ENCODE measurements at regions not wholly inside any gene's neighbourhood (a gene's known extent, or its start where the extent isn't known, plus 50 kb on each side); places are given as distances from the start of the nearest gene placed in this dataset.
"Not testable (repeated sequence)": the region's sequence is repeated elsewhere in the genome, so short reads cannot be mapped to it uniquely, and the experiment has no call there.

GRCh38 chr6:140535511-140535910, 1161.1 kb upstream of the CITED2 start:
- H3K9me3 ChIP-seq (ENCODE audit: control insufficient read depth, insufficient read depth, low read length): no peaks in the 10 kb centered on the region
- H3K4me1 ChIP-seq (ENCODE audit: control insufficient read depth, insufficient read depth, low read length): no peaks in the 10 kb centered on the region; the same call in 1 of the 2 replicates
- WGBS (ENCODE audit: insufficient coverage, insufficient read length): no CpG with 5 or more reads among the region's 1 CpG
- H3K36me3 ChIP-seq (ENCODE audit: control insufficient read depth, insufficient read depth, low read length): no peaks in the 10 kb centered on the region
- H3K27me3 ChIP-seq (ENCODE audit: control insufficient read depth, insufficient read depth, low read length): no peaks in the 10 kb centered on the region
- H3K4me3 ChIP-seq (ENCODE audit: low read length): no peak overlapping the region
- no peak for DNase-seq (ENCODE audit: low read depth, low spot score)
- H3K27ac ChIP-seq (ENCODE audit: low read length): no peak overlapping the region

GRCh38 chr6:140533526-140533925, 1159.1 kb upstream of the CITED2 start:
- Histone ChIP-seq H3K27me3 (ENCODE audit: control insufficient read depth, insufficient read depth, low read length) (no peaks in the 10 kb centered on the region), H3K27ac (ENCODE audit: low read length) (no peak overlapping the region), H3K9me3 (ENCODE audit: control insufficient read depth, insufficient read depth, low read length) (no peaks in the 10 kb centered on the region), H3K4me3 (ENCODE audit: low read length) (no peak overlapping the region), H3K4me1 (ENCODE audit: control insufficient read depth, insufficient read depth, low read length) (no peaks in the 10 kb centered on the region; the same call in 1 of the 2 replicates), H3K36me3 (ENCODE audit: control insufficient read depth, insufficient read depth, low read length) (no peaks in the 10 kb centered on the region)
- DNase-seq (ENCODE audit: low read depth, low spot score): no peak

- H3K4me1 ChIP-seq (ENCODE audit: control insufficient read depth, insufficient read depth, low read length): no peaks in the 10 kb centered on the region
- H3K9me3 ChIP-seq (ENCODE audit: control insufficient read depth, insufficient read depth, low read length): no peaks in the 10 kb centered on the region
- no peak overlapping the region for H3K27ac ChIP-seq (ENCODE audit: low read length)
- no peak overlapping the region for H3K4me3 ChIP-seq (ENCODE audit: low read length)
- H3K27me3 ChIP-seq (ENCODE audit: control insufficient read depth, insufficient read depth, low read length): no peaks in the 10 kb centered on the region
- DNase-seq (ENCODE audit: low read depth, low spot score): no peak
- no CpG with 5 or more reads among the region's 1 CpG for WGBS (ENCODE audit: insufficient coverage, insufficient read length)
- H3K36me3 ChIP-seq (ENCODE audit: control insufficient read depth, insufficient read depth, low read length): no peaks in the 10 kb centered on the region
Measured at GRCh38 chr6:140504776-140505175, 1130.3 kb upstream of the CITED2 start.

- 100% methylated on average over 1 of the region's 3 CpGs for WGBS (ENCODE audit: insufficient coverage, insufficient read length)
- Histone ChIP-seq H3K36me3 (ENCODE audit: control insufficient read depth, insufficient read depth, low read length) (no peaks in the 10 kb centered on the region), H3K4me3 (ENCODE audit: low read length) (no peak overlapping the region), H3K9me3 (ENCODE audit: control insufficient read depth, insufficient read depth, low read length) (no peaks in the 10 kb centered on the region), H3K27me3 (ENCODE audit: control insufficient read depth, insufficient read depth, low read length) (no peaks in the 10 kb centered on the region), H3K27ac (ENCODE audit: low read length) (no peak overlapping the region), H3K4me1 (ENCODE audit: control insufficient read depth, insufficient read depth, low read length) (no peaks in the 10 kb centered on the region)
- DNase-seq (ENCODE audit: low read depth, low spot score): no peak
Measured at GRCh38 chr6:140500849-140501248, 1126.4 kb upstream of the CITED2 start.

- Histone ChIP-seq H3K9me3 (ENCODE audit: control insufficient read depth, insufficient read depth, low read length) (no peaks in the 10 kb centered on the region), H3K27ac (ENCODE audit: low read length) (no peak overlapping the region), H3K4me3 (ENCODE audit: low read length) (no peak overlapping the region), H3K4me1 (ENCODE audit: control insufficient read depth, insufficient read depth, low read length) (no peaks in the 10 kb centered on the region), H3K36me3 (ENCODE audit: control insufficient read depth, insufficient read depth, low read length) (no peaks in the 10 kb centered on the region), H3K27me3 (ENCODE audit: control insufficient read depth, insufficient read depth, low read length) (no peaks in the 10 kb centered on the region)
- no CpG with 5 or more reads among the region's 1 CpG for WGBS (ENCODE audit: insufficient coverage, insufficient read length)
- no peak for DNase-seq (ENCODE audit: low read depth, low spot score)
Measured at GRCh38 chr6:140499607-140500006, 1125.2 kb upstream of the CITED2 start.

GRCh38 chr6:140494321-140495108, 1120.1 kb upstream of the CITED2 start:
- Histone ChIP-seq H3K27ac (ENCODE audit: low read length) (no peak overlapping the region), H3K4me1 (ENCODE audit: control insufficient read depth, insufficient read depth, low read length) (no peaks in the 10 kb centered on the region), H3K27me3 (ENCODE audit: control insufficient read depth, insufficient read depth, low read length) (no peaks in the 10 kb centered on the region), H3K9me3 (ENCODE audit: control insufficient read depth, insufficient read depth, low read length) (no peaks in the 10 kb centered on the region), H3K4me3 (ENCODE audit: low read length) (no peak overlapping the region), H3K36me3 (ENCODE audit: control insufficient read depth, insufficient read depth, low read length) (no peaks in the 10 kb centered on the region)
- no peak for DNase-seq (ENCODE audit: low read depth, low spot score)
- no CpG with 5 or more reads among the region's 8 CpGs for WGBS (ENCODE audit: insufficient coverage, insufficient read length)

GRCh38 chr6:140493470-140493869, 1119.0 kb upstream of the CITED2 start:
- WGBS (ENCODE audit: insufficient coverage, insufficient read length): no CpG with 5 or more reads among the region's 4 CpGs
- H3K4me1 ChIP-seq (ENCODE audit: control insufficient read depth, insufficient read depth, low read length): not testable (repeated sequence)

GRCh38 chr6:140490081-140490480, 1115.6 kb upstream of the CITED2 start:
- Histone ChIP-seq H3K36me3 (ENCODE audit: control insufficient read depth, insufficient read depth, low read length) (no peaks in the 10 kb centered on the region), H3K4me1 (ENCODE audit: control insufficient read depth, insufficient read depth, low read length) (no peaks in the 10 kb centered on the region), H3K27me3 (ENCODE audit: control insufficient read depth, insufficient read depth, low read length) (no peaks in the 10 kb centered on the region), H3K27ac (ENCODE audit: low read length) (no peak overlapping the region), H3K9me3 (ENCODE audit: control insufficient read depth, insufficient read depth, low read length) (no peaks in the 10 kb centered on the region), H3K4me3 (ENCODE audit: low read length) (no peak overlapping the region)
- no peak for DNase-seq (ENCODE audit: low read depth, low spot score)
- no CpG with 5 or more reads among the region's 2 CpGs for WGBS (ENCODE audit: insufficient coverage, insufficient read length)

More at GRCh38 chr6:140493470-140493869, 1119.0 kb upstream of the CITED2 start:
- not testable (repeated sequence) for H3K9me3 ChIP-seq (ENCODE audit: control insufficient read depth, insufficient read depth, low read length); H3K27me3 ChIP-seq (ENCODE audit: control insufficient read depth, insufficient read depth, low read length); H3K4me3 ChIP-seq (ENCODE audit: low read length); H3K27ac ChIP-seq (ENCODE audit: low read length); H3K36me3 ChIP-seq (ENCODE audit: control insufficient read depth, insufficient read depth, low read length); DNase-seq (ENCODE audit: low read depth, low spot score)

GRCh38 chr6:140487586-140487985, 1113.1 kb upstream of the CITED2 start:
- H3K9me3 ChIP-seq (ENCODE audit: control insufficient read depth, insufficient read depth, low read length): no peaks in the 10 kb centered on the region
- no CpG with 5 or more reads among the region's 2 CpGs for WGBS (ENCODE audit: insufficient coverage, insufficient read length)
- DNase-seq (ENCODE audit: low read depth, low spot score): no peak
- H3K36me3 ChIP-seq (ENCODE audit: control insufficient read depth, insufficient read depth, low read length): no peaks in the 10 kb centered on the region
- H3K4me3 ChIP-seq (ENCODE audit: low read length): no peak overlapping the region
- no peaks in the 10 kb centered on the region for H3K4me1 ChIP-seq (ENCODE audit: control insufficient read depth, insufficient read depth, low read length)
- no peaks in the 10 kb centered on the region for H3K27me3 ChIP-seq (ENCODE audit: control insufficient read depth, insufficient read depth, low read length)
- H3K27ac ChIP-seq (ENCODE audit: low read length): no peak overlapping the region

GRCh38 chr6:140486450-140487361, 1112.3 kb upstream of the CITED2 start:
- Histone ChIP-seq H3K4me3 (ENCODE audit: low read length) (no peak overlapping the region), H3K27ac (ENCODE audit: low read length) (no peak overlapping the region), H3K27me3 (ENCODE audit: control insufficient read depth, insufficient read depth, low read length) (no peaks in the 10 kb centered on the region), H3K36me3 (ENCODE audit: control insufficient read depth, insufficient read depth, low read length) (no peaks in the 10 kb centered on the region), H3K4me1 (ENCODE audit: control insufficient read depth, insufficient read depth, low read length) (no peaks in the 10 kb centered on the region), H3K9me3 (ENCODE audit: control insufficient read depth, insufficient read depth, low read length) (no peaks in the 10 kb centered on the region)
- no peak for DNase-seq (ENCODE audit: low read depth, low spot score)
- WGBS (ENCODE audit: insufficient coverage, insufficient read length): no CpG with 5 or more reads among the region's 3 CpGs

Data from iPS DF 6.9 (cell line).